ENCODE measurements at regions not wholly inside any gene's neighbourhood (a gene's known extent, or its start where the extent isn't known, plus 50 kb on each side); places are given as distances from the start of the nearest gene placed in this dataset.

DNA sequence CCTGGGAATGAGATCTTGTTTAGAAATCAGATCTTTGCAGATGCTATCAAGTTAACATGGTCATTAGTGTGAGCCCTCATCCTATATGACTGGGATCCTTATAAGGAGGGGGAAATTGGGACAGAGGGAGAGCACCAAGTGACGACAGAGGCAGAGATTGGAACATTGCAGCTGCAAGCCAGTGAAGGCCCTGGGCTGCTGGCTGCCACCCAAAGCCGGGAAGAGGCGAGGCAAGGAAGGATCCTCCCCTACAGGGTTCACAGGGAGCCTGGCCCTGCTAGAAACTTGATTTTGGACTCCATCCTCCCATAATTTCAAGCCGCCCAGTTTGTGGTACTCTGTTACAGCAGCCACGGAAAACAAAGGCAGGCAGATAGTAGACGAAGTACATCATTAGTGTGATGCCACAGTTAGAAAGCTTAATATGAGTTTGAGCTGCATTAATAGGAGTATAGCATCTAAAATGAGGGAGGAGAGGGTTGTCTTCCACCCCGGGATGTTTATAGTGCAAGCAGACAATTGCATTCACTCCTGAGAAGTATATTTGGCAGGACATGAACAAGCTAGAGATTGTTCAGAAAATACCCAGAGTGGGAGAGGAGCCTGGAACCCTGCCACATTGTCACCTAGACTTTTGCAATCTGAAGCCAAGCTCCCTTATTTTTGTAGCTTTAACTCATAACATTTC lies 56.8 kb upstream of the CLMP start:
- DNase-seq (ENCODE audit: low read depth), result no peak
- no peak overlapping the region for H3K4me3 ChIP-seq (ENCODE audit: low read depth, low read length)
- no peaks in the 10 kb centered on the region for H3K27me3 ChIP-seq (ENCODE audit: control insufficient read depth, insufficient read depth, low read length)
- H3K36me3 ChIP-seq (ENCODE audit: control insufficient read depth, insufficient read depth, low read length), result no peaks in the 10 kb centered on the region
- TF ChIP-seq, protein P1, sequence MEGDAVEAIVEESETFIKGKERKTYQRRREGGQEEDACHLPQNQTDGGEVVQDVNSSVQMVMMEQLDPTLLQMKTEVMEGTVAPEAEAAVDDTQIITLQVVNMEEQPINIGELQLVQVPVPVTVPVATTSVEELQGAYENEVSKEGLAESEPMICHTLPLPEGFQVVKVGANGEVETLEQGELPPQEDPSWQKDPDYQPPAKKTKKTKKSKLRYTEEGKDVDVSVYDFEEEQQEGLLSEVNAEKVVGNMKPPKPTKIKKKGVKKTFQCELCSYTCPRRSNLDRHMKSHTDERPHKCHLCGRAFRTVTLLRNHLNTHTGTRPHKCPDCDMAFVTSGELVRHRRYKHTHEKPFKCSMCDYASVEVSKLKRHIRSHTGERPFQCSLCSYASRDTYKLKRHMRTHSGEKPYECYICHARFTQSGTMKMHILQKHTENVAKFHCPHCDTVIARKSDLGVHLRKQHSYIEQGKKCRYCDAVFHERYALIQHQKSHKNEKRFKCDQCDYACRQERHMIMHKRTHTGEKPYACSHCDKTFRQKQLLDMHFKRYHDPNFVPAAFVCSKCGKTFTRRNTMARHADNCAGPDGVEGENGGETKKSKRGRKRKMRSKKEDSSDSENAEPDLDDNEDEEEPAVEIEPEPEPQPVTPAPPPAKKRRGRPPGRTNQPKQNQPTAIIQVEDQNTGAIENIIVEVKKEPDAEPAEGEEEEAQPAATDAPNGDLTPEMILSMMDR (IDR thresholded peaks at IDR 0.05; ENCODE audit: insufficient read depth, low read length, poor library complexity, severe bottlenecking), result no peak

DNA sequence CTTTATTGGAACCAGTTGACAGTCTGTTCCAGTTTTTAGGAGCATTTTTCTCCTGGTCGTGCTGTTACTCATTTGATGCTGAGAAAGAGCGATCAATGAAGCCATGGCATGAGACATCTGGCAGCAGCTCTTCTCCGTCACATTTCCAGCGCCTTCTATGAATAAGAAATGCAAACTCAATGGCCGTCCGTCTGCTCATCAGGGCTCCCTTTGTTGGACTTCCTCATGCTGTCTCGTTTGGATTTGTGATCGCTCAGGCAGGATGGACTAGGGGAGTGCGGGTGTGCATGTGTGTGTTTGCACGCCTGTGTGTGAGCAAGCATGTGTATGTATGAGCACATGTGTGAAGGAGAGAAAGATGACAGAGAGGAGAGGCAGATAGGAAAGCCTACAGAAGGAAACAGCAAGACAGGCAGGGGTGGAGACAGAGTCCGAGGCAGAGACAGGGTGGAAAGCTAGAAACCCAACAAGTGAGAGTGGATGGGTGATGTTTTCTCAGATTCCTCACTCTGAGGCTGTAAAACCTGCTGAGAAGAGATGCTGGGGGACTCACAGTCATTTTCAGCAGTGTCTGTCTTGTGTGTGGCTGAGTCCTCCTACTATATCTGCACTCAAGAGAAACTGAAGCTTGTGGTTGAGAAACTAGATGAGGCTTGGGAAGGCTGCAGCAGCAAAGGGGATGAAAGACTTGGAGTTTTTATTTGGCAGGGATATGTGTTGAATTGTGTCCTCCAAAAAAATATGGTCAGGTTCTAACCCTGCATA lies 56.0 kb upstream of the CLMP start:
- H3K4me3 ChIP-seq (ENCODE audit: low read depth, low read length), result no peak overlapping the region
- DNase-seq (ENCODE audit: low read depth), result no peak
- TF ChIP-seq, protein P1 (IDR thresholded peaks at IDR 0.05; ENCODE audit: insufficient read depth, low read length, poor library complexity, severe bottlenecking), result no peak
- H3K36me3 ChIP-seq (ENCODE audit: control insufficient read depth, insufficient read depth, low read length), result no peaks in the 10 kb centered on the region
- H3K27me3 ChIP-seq (ENCODE audit: control insufficient read depth, insufficient read depth, low read length), result no peaks in the 10 kb centered on the region

DNA sequence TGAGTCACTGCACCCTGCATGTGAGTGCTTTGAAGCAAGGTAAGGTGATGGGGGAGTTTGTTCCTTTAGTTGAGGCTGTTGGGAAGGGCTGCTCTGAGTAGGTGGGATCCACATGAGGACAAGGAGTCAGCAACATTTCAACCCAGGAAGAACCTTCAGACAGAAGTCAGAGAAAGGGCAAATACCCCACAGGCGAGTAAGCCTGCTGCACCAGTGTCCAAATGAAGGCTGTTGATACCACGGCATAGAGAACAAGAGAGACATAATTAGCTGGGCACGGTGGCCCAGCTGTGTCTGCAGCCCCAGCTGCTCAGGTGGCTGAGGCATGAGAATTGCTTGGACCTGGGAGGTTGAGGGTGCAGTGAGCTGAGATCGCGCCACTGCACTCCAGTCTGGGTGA lies 54.3 kb upstream of the CLMP start:
- TF ChIP-seq, protein P1 (IDR thresholded peaks at IDR 0.05; ENCODE audit: insufficient read depth, low read length, poor library complexity, severe bottlenecking), result no peak
- Histone ChIP-seq H3K4me3 (ENCODE audit: low read depth, low read length) (no peak overlapping the region), H3K36me3 (ENCODE audit: control insufficient read depth, insufficient read depth, low read length) (no peaks in the 10 kb centered on the region), H3K27me3 (ENCODE audit: control insufficient read depth, insufficient read depth, low read length) (no peaks in the 10 kb centered on the region)
- DNase-seq (ENCODE audit: low read depth), result no peak

DNA sequence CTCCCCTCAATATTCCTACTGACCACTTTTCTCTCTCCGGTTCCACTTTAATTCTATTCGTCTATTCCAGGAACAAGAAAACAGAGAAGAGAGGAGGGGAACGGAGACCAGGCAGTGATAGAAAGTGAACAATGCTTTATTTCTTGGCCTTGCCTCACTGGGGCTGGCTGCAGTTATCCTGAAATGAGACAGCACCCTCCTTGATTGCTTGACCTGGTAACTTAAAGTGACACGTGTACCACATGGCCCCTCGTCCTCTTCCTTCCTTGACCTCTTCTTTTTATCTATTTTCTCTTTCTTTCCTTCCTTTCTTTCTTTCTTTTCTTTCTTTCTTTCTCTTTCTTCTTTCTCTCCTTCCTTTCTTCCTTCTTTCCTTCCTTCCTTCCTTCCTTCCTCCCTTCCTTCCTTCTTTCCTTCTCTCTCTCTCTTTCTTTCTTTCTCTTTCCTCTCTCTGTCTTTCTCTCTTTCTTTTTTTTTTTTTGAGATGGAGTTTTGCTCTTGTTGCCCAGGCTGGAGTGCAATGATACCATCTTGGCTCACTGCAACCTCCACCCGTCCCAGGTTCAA lies 52.8 kb upstream of the CLMP start:
- TF ChIP-seq, protein P1 (IDR thresholded peaks at IDR 0.05; ENCODE audit: insufficient read depth, low read length, poor library complexity, severe bottlenecking), result no peak
- no peak for DNase-seq (ENCODE audit: low read depth)
- Histone ChIP-seq H3K36me3 (ENCODE audit: control insufficient read depth, insufficient read depth, low read length) (no peaks in the 10 kb centered on the region), H3K27me3 (ENCODE audit: control insufficient read depth, insufficient read depth, low read length) (no peaks in the 10 kb centered on the region), H3K4me3 (ENCODE audit: low read depth, low read length) (no peak overlapping the region)

DNA sequence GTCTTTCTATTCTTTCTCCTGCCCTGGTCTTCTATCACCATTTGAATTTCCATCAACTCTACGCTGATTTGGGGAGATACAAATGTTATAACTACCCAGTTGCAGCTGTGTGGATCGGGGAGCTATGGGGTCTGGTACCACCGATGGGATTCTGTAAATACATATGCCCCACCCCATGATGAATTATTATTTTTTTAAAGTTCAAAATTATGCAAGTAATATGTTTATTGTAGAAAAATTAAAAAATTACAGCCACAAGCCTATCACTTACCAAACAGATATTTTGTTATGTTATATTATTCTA lies 52.4 kb upstream of the CLMP start:
- TF ChIP-seq, protein P1 (IDR thresholded peaks at IDR 0.05; ENCODE audit: insufficient read depth, low read length, poor library complexity, severe bottlenecking), result no peak
- Histone ChIP-seq H3K4me3 (ENCODE audit: low read depth, low read length) (no peak overlapping the region), H3K36me3 (ENCODE audit: control insufficient read depth, insufficient read depth, low read length) (no peaks in the 10 kb centered on the region), H3K27me3 (ENCODE audit: control insufficient read depth, insufficient read depth, low read length) (no peaks in the 10 kb centered on the region)
- DNase-seq (ENCODE audit: low read depth), result no peak

Data from kidney epithelial cell (primary cell).